GM18909 (cell line): ENCODE measurements at regions not wholly inside any gene's neighbourhood (a gene's known extent, or its start where the extent isn't known, plus 50 kb on each side); places are given as distances from the start of the nearest gene placed in this dataset.

Experiments
- ATAC-seq: cut with Tn5 transposase; IDR thresholded peaks from one replicate; pipeline ENCODE4 v1.9.1; 2021; ENCODE audit warnings: mild to moderate bottlenecking; ENCODE audit not compliant: unreplicated experiment, poor library complexity

DNA sequence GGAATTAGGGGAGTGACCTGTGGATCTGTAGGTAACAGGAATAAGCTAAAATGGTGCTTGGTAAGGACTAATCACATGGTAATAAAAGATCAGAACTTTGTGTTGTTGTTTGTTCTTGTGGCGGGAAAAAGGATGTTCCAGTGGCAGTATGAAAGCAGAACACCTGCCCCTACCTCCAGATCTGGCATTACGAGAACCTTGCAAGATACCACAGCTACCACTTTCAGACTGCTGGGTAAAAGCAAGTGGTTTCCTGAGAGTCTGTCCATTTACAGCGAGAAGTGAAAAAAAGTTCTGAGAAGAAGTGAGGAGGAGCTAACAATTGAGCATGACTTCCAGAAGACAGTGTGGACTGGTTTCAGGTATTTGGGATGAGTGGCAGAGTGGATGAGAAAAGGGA is 252.5 kb downstream of the TLE4 start:
- peak; percentile 98 for ATAC-seq

DNA sequence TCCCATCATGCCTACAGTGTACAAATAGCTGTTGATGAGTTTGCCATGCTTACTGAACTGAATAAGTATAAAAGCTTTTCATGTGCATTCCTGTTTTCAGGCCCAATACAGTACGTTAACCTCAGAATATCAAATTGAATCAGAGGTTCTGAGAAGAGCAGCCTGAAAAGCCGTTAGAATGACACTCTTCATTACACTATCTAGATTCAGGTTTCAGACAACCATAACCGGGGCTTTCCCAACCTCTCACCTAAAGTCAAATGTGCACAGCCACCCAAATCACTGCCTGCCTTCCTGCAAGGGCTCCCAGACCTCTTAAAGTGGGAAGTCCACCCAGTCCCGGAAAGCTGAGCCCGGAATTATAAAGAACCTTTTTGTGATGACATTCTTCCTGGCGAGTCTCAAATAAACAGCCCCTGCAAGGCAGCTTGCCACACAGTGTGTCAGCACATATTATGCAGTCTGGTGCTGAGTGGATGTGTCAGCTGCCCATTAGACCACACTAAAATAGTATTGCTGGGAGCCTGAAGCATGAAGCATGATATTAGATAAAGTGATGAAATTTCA is 245.8 kb downstream of the TLE4 start:
- peak; percentile 88 for ATAC-seq

DNA sequence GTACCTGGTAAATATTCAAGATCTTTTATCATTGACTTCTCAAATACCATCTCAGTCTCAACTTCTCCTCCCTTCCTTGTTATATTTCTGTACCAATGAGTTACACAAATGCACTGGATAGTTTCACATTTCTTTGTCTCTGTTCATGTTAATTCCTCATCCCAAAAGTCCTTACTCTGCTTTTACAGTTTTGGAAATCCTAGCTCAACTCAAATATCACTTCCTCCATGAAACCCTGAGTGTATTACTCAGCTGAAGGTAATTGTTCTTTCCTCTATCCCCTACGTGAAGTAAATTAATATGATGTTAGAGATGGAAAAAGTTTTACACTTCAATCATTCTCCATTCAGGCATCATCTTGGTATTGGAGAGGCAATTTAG is 241.5 kb downstream of the TLE4 start:
- no peak for ATAC-seq

DNA sequence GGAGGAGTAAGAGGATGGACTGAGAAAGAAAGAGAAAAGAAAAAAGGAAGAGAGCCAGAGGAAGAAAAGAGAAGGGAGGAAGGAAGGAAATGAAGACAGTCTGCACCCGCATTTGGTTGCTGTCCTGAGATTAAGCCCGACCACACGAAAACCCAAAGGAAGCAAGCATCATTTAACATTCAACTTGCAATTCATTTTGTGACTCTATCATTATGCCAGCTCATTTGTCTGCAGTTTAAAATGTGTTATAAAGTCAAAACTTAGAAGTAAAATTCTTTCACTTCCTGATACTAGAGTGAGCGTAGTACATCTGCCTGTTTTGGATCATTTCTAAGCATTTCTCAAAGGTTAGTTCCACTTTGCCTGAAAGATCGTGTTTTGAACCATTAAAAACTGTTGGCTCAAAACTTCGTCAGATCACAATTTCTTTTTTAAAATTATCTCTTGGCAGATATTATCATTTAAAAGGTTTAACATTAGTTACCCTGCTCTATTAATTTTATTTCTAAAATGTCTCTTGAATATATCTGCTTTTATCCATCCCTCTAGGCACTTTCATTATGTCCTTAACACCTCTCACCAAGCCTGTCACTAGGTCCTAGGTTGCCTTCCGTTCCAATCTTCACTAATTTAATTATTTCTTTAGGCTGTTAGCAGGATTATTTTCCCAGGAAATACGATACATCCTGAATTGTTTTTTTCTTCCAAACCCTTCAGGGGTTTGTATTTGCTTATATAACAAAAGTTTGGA is 240.9 kb downstream of the TLE4 start:
- peak; percentile 82 for ATAC-seq

DNA sequence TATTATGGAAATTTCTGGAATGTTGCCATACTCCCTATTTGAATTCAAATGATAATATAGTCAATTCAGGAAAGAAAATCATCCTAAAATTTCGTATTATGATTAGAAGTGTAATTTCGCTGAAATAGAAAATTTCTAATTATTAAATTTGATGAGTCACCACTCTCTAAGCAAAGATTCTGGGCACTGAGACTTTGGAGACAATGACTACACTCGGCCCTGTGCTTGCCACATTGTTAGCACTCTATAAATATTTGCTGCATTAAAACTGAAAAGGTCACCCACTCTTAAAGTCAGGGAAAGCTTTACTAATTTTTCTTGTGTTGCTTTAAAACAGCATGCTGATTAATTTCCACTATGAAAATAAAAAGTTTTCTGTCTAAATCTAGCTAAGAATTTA is 240.3 kb downstream of the TLE4 start:
- peak; percentile 22 for ATAC-seq

DNA sequence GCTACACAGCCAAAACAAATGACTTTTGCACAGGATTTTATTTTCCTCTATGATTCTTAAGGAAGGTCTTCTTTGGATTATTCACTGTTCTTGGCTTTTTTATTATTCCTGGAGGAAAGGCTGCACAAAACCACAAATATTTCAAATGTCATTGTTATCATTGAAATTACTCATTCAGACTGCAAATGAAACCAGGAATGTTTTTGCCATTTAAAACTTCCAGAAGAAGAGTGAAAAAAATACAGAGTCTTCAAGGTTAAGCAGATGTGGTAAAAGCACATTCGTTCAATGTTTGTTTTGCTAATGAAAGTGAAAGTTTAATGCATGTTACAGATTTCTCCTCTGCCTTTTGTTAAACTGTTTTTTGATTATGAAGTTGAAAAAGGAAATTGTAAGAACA is 238.2 kb downstream of the TLE4 start:
- ATAC-seq: no peak

DNA sequence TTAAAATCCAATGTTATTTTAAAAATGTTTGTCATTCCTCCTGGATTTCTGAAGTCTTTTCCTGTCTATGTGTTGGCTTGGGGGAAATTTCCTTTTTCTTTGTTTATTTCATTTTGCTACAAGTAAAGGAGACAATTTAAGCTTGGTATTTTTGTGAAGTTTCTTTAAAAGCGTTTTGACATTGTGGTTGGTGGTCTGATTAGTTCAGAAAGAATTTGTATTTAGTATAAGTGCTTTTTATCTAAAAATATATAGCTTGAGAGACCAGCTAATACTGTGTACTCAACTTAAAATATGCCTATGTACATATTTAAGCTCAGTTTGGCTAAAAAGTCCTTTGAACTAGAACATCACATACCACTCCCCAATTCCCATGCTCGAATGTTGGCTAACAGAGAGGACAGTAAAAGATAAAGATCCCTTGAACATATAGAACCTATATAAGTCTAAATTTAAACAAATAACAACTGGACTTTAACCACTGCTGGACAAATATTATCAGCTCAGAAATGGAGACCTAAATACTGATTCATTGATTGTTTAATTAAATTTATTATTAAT is 237.6 kb downstream of the TLE4 start:
- no peak for ATAC-seq

DNA sequence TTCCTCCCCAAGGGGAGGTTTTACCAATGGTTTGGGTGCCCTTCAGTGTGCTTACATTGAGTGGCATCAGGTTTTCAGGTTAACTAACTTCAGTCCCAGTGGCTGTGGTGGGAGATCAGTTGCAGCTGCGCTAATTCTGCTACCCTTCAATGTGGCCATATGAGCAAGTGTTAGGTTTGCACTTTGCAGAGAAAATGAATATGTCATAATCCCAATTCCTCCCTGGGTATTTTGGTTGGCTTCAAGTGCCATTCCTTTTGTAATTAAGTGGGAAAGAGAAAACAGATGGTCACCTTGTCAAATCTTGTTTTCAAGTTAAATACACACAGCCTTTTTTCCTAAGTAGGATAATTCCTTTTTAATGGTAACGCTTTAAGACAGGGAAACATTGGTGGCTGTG is 236.2 kb downstream of the TLE4 start:
- no peak for ATAC-seq

DNA sequence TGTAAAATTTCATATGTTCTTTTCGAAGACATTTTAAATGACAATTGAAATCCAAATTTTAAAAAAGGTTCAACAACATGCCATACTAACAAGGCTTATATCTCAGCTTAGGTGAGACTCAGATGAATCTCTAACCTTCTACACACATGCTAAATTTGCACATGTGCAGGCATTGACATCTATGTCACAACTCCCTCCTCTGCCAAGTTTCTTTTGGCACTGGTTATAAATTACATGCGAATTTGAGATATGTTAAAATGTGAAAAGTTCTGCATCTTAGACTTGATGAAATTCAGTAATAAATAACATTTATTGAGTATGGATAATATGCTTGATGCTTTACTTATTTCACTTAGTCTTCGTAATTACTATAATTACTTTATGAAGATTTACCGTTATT is 234.3 kb downstream of the TLE4 start:
- no peak for ATAC-seq

DNA sequence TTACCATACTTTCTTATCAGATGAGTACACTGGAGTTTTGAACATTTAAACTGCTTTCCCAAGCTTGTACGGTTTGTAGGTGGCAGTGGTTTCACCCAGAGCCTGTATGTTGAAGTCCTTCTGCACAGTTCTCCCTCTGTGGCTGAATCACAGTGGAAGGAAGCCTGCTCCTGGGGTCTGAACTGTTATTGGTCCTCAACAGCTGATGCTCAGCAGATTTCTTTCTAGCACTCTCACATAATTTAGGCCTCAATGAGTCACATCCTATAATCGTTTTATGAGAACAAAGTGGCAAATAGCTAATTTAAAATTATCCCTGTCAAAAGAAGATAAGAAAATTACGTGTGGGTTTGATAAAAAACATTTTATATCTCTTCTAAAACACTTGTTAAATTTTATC is 229.7 kb downstream of the TLE4 start:
- no peak for ATAC-seq

DNA sequence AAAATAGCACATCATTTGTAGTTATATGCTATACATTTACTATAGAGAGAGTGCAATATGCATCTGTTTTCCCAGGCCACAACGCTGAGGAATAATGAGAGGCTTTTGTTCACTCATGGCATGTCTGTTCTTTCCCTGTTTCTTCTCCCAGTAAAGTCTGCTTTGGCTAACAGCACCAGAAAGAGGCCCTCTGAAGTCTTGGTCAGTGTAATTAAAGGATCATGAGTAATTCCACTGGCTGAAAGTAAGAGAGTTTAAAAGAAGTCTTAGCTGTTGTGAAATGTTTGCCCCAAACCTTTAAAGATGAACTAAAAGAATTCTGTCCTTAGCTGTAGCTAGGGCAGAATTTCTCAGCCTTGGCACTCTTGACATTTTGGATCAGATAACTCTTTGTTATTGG is 228.8 kb downstream of the TLE4 start:
- ATAC-seq: no peak

DNA sequence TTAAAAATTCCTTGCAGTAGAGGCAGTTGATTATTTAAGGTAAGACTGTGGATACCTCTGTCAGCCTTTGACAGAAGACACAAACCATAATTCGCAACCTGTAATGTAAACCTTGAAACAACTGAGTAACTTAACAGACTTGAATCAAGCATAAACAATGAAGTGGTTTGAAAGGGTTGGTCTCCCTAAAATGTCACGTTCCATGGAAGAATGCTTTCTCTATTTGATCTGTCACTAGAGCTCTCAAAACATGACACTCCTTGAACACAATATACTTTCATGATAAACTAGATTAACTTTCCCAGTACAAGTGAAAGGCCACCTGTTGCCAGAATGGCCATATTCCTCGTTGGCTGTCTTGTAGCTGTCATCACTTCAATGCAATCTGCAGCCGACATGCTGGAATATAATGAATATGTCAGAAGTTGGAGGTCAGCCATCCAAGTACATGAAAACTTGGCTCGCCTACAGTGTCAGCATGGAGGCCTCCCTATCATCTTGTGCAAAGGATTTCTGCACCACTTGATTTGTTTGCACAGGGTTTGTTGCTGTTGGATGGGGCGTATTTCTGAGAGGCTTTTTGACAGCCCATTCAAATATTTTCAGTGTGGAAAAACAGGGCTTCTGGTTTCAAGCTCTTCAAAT is 228.0 kb downstream of the TLE4 start:
- ATAC-seq: no peak

DNA sequence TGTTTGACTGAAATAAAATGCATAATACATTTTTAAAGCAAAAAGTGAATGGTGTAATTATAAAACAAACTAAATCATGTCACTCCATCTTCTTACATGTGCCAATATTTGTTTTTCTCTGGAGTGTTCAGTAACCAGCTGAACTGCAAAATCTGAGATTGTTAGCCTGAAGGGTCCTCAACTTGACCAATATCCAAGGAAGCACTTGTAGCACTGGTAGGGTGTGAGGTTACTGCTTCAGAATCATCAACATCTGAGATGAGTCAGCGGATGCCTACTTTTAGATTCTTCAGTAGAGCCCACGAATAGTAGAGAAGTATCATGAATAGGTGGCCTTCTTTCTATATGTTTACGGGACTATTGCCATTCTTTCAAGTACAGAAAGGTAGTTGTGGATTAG is 226.7 kb downstream of the TLE4 start:
- no peak for ATAC-seq

DNA sequence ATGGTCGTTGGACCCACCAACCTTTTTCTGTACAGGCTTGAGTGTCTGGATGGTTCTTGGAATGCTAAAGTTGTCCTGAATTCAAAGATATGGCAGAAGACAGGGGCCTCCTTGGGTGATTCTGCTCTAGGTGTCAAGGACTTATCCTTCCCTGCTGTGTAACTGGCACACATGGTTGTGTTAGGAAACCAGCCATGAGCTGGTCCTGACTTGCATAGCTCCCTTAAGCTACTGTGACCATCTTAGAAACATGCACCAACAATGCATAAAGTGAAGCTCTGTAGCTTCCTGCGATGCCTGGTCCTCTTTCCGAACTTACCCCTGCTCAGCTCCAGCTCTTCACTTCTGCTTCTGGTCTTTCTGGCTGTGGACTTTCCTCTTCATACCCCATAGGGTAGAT is 224.6 kb downstream of the TLE4 start:
- ATAC-seq: no peak

DNA sequence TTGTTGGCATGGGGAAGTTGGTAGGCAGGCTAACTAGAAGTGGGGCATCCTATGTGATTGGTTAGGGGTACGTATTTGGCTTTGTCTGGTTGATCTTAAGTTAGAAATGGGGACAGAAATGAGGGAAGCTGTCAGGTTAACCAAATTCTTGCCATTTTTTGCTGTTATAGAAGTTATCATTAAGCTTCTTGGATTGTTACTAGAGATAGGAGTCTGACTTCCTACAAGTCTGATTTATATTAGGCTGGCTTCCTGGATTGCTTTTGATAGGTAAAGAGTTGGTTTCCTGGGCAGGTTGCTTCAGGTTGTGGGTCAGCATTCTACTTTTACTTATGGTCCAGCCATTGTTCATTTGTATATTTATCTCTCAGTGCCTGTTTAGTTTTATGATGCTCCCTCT is 216.9 kb downstream of the TLE4 start:
- ATAC-seq: no peak

DNA sequence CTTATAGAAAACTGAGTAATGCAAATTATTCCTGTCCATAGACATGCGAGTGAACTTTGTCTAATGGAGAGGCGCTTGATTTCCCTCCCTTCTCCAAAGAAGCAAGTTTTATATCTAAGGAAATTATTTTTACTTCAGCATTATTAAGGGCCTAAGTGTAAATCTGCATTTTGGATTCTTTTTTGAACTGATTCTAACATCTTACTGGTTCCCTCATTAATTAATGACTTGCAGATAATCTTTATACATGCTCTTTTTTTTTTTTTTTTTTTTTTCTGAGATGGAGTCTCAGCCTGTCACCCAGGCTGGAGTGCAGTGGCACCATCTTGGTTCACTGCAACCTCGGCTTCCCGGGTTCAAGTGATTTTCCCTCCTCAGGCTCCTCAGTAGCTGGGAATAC is 209.5 kb downstream of the TLE4 start:
- no peak for ATAC-seq

DNA sequence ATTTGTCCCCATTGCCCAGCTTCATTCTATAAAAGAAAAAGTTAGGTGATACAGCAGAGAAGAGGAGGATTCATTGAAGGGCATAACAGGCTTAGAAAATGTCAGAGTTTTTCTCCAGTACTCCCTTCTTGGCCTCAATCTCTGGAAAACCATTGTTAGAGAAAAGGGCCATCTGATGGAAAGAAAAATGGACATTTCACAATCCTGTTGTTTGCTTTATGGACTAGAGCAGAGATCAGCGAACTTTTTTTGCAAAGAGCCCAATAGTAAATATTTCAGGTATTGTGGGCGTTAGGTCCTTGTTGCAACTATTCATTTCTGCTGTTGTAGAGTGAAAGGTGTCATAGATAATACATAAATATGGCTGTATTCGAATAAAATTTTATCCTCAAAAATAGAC is 208.8 kb downstream of the TLE4 start:
- ATAC-seq: no peak

DNA sequence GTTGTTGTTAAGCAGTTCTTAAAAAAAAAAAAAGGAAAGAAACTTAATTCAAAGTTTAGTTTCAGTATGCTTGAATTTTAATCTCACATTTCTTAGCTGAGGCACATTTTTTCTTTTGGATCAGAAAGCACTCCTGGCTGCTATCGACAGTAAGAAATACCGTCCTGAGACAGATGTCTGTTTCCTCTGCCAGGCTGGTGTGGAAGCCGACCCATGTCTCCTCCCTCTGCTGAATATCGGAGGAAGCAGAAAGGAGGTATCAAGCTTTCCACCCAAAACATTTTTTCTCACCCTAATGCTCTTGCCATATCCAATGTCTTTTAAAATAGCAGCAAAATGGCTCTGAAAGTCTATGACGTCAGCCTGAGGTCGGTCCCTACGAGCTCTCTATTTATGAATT is 208.1 kb downstream of the TLE4 start:
- ATAC-seq: no peak

DNA sequence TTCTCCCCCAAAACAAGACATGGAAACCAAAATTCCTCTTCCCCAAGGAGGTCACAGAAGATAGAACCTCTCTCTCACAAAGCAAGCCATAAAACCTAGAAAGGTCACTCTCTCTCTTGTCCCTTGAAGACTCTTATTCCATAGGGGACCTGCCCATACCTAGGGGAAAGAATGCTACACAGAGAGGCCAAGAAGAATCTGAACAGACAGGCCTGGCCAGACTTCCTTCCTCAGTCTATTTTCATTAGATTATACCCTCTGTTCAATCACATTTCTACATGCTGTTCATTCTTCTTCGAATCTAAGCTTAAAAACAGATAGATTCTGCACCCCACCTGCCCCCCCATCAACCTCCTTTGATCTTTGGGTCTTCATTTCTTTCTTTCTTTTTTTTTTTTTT is 206.8 kb downstream of the TLE4 start:
- ATAC-seq: no peak

DNA sequence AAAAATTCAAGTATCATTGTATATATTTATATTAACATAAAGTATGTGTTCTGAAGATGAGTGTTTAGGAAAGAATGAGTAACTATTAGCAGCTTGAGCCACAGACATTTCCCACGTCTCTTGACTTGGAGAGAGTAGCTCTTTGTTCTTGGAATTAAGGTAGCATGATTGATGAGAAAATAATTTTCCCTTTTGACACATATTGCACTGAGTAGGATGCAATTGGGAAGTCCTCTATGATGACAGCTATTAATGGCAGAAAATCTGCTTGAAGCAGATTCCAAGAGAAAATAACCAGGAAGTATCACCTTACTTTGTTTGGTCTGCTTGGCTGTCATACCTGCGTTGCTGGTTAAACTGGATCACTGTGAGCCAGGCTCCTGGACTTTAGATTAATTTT is 204.8 kb downstream of the TLE4 start:
- no peak for ATAC-seq
